ENCODE measurements at regions not wholly inside any gene's neighbourhood (a gene's known extent, or its start where the extent isn't known, plus 50 kb on each side); places are given as distances from the start of the nearest gene placed in this dataset.

- no peak for DNase-seq
These were observed 179.0 kb downstream of the ADGRA3 start for GRCh38 chr4:22336822-22337221.

- no peak for DNase-seq
These were observed 181.7 kb downstream of the ADGRA3 start for GRCh38 chr4:22334155-22334554.

GRCh38 chr4:22324422-22324821 lies 191.4 kb downstream of the ADGRA3 start:
- DNase-seq: no peak

DNA sequence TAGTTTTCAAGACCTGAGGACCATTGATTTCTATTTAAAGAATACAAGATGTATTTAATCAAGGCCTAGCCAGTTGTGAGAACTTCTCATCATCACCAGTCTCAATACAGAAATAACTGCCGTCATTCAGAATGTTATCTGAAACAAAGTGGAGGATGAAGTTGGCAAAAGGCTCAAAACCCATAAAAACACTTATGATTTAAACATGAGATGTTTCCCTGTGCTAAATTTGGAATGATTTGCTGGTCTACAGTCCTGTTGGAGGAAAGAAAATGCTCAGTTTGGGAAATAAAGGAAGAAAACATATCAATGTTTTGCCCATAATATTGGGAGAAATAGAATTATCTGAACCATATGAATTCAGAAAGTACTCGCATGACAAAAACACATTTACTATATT lies 192.2 kb downstream of the ADGRA3 start:
- no peak for DNase-seq

- DNase-seq: no peak
These were observed 192.9 kb downstream of the ADGRA3 start for GRCh38 chr4:22322996-22323395.

DNA sequence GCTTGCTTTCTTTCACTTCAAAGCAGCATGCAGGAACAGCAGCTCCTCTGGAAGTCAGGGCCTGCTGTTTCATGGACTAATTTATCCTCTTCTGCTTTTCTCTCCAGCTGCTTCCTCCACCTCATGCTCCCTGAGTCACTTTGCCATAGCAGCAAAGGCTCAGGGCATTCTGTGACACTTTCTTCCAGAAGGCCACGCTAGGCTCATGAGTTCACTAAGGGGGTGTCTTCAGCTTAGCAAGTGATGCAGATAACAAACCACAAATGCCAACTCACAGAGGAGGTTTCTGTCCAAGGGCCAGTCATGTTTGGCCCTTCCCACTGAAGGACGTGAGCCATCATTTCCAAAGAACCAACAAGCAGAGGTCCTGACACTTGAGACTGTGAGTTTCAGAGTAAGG lies 200.2 kb downstream of the ADGRA3 start:
- DNase-seq: no peak

- DNase-seq: no peak
These were observed 201.9 kb downstream of the ADGRA3 start for GRCh38 chr4:22313976-22314375.

DNA sequence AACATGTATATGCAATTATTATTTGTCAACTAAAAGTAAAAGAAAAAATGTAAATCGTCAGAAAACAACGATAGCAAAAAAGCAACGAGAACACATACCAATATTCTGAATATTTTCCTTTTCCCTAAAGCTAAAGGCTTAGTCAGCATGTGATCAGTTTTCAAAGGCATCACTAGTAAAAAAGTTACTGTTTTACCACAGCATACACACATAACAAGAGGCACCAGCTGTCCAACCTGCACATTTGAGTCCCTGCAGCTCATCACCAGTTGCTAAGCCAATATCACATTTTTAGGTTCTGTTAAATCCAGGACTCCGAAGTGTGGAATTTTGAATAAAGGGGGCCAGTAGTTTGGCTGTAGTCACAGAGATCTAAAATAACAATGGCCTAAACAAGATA lies 203.8 kb downstream of the ADGRA3 start:
- DNase-seq: no peak

GRCh38 chr4:22301253-22301652 lies 214.6 kb downstream of the ADGRA3 start:
- DNase-seq: no peak

GRCh38 chr4:22299678-22300077 lies 216.2 kb downstream of the ADGRA3 start:
- DNase-seq: no peak

GRCh38 chr4:22287631-22288030 lies 228.2 kb downstream of the ADGRA3 start:
- DNase-seq: no peak

DNA sequence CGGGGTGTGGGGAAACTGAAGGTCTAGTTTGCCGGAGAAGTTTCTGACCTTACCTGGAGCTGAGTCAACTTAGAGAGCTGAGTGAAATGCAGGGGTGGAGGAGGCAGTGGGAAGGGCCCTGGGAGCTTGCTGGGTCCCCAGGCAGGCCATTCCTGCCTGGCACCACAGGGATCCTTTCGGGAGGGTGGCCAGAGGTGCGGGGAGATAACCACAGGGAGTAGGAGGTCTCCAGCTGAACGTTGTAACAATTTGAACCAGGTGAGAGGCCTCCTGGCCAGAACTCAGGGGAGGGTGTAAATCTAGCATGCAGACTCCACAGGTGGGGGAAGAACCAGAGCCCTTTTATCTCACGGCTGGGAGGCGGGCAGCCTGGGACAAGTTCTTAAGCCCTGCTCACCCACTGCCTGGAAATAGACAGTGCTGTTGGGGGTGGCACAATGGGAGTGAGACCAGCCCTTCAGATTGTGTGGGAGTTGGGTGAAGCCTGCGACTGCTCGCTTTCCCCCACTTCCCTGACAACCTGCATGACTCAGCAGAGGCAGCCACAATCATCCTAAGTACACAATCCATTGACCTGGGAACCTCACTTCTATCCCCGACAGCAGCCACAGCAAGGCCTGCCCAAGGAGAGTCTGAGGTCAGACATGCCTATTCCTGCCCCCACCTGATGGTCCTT lies 247.4 kb downstream of the ADGRA3 start:
- no peak for DNase-seq

- no peak for DNase-seq
These were observed 251.6 kb downstream of the ADGRA3 start for GRCh38 chr4:22264261-22264660.

DNA sequence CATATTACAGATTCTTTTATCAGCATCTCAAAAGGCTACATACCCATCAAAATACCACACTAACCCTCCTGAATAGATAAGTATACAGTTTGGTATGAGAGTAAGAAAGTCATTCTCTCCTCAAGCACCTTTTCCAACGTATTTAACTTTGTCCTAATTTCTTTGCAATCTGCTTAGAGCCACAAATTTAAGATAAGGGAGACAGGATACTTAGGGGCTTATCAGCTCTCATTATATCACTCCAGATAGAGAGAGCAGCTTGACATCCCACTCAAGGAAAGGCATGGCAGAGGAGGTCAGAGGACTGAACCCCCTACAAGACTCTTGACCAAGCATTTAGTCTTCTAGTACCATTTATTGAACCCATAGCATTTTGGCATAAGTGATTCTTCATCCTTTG lies 262.4 kb downstream of the ADGRA3 start:
- DNase-seq: no peak

GRCh38 chr4:22246847-22247246 lies 269.0 kb downstream of the ADGRA3 start:
- no peak for DNase-seq

GRCh38 chr4:22245294-22245693 lies 270.6 kb downstream of the ADGRA3 start:
- DNase-seq: no peak

DNA sequence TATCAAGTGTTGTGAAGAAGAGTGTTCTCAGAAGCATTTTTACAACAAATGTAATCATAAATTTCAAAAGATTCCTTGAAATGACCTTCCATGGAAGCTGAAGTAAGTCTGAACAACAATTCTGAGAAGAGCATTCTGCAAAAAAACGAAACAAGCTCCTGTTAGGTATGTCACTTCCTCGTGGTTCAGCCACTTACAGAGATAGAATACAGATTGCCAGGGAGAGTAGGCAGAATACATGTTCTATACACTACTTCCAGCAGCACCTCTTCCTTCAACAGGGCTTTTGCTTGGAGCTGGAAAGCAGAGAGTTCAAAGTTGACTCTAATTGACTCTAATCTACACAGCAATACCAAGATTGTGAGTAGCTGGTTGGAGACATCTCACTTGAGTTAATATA lies 274.5 kb downstream of the ADGRA3 start:
- DNase-seq: no peak

DNA sequence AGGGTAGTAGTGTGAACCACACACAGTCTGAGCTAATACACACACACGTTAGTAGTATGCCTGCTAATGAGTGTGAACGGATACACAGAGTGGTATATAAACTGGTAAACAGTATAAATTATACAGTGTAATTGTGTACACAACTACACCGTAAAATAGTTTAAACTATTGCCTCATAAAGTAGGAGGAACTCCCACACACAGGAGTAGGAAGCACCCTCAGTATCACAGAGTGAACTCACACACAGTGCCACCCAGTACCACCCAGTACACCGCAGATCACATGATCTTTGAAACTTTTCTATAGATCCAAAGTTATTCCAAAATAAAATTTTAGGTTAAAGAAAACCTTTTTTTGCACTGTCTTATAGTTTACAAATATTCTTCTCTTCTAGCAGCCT lies 275.1 kb downstream of the ADGRA3 start:
- DNase-seq: no peak

GRCh38 chr4:22238742-22239141 lies 277.1 kb downstream of the ADGRA3 start:
- no peak for DNase-seq

- no peak for DNase-seq
These were observed 277.9 kb downstream of the ADGRA3 start for GRCh38 chr4:22237846-22238494.

GRCh38 chr4:22237155-22237751 lies 278.6 kb downstream of the ADGRA3 start:
- peak; percentile 47 for DNase-seq

DNA sequence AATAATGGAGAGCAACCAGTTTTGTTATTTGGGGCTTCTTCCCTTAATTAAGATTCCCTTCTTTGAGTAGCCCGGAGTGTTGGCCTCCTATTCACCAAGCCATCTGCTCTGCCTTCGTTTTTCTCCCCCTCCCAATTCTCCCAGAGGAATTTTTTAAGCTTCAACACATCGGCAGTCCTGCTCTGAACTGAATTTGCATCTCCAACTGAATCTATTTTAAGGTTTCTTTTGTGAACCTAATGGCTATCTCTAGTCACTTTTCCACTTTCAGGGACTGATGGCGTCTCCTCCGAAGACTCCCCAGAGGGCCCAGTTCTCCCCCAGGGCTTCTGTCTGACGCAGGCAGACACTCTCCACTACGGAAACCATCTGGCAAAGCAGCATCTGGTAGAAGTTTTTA lies 280.2 kb downstream of the ADGRA3 start:
- DNase-seq: no peak

DNA sequence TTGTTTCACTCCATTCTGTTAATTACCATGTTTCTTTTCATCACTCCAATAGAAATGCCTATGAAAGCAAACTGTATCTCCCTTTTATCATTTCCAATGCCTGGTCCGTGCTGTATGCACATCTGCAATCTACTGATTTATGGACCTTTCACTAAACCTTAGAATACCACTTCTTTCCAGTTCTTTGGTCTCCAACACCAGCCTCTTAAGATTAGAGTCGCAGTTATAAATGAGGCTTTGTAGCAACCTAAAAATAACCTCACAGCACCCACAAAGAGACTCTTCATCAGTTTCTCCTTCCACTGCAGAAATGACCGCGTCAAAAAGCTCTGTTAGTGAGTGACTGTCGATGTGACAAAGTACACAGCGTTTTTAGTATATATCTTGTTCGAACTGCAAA lies 282.6 kb downstream of the ADGRA3 start:
- DNase-seq: no peak

GRCh38 chr4:22220965-22221364 lies 272.4 kb upstream of the KCNIP4 start:
- no peak for DNase-seq

DNA sequence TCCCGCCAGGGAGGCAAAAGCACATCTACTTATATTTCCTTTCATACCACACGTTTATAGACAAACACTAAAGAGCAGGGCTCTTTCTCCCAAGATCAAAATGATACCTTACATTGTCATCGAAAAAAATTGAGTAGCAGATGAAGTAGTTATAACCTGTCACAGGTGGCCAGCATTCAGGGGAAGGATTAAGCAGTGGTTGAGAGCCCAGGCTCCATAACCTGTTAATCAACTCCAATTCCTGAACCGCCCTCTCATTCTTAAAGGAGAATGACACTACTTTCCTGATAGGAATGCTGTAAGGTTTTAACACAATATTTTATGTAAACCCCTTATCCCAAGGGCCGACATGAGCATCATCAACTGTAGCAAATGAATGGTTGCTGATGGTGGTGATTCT lies 268.9 kb upstream of the KCNIP4 start:
- DNase-seq: no peak

All from CD4-positive, alpha-beta T cell treated with Interleukin-10 for 1 hour (primary cell).